ENCODE measurements at regions not wholly inside any gene's neighbourhood (a gene's known extent, or its start where the extent isn't known, plus 50 kb on each side); places are given as distances from the start of the nearest gene placed in this dataset.

GRCh38 chr9:93875330-93875729 is 79.8 kb downstream of the BARX1 start:
- POLR2A ChIA-PET (ENCODE audit: low non-redundant PET), result no interaction called here
- DNase-seq (ENCODE audit: low spot score), result no peak
- intact Hi-C loops (cut with micrococcal nuclease; ENCODE audit: unreplicated experiment), result no loop called here
- TF ChIP-seq EZH2 (IDR thresholded peaks at IDR 0.05; ENCODE audit: borderline replicate concordance, low read depth, low read length, poor library complexity, severe bottlenecking) (no peak), CTCF (conservative IDR thresholded peaks at IDR 0.05; ENCODE audit: low read depth, low read length) (no peak)
- Histone ChIP-seq H3K36me3 (ENCODE audit: insufficient read depth, low read length, poor library complexity, severe bottlenecking) (no peaks in the 10 kb centered on the region), H3K27me3 (replicated peaks; ENCODE audit: insufficient read depth, low read depth, low read length, poor library complexity) (no peaks in the 10 kb centered on the region), H3K9me3 (ENCODE audit: low read depth, low read length, poor library complexity, severe bottlenecking) (peaks cover 30% of the 10 kb centered on the region), H3K27ac (ENCODE audit: low read depth, low read length, poor library complexity, severe bottlenecking) (no peak overlapping the region), H3K4me1 (ENCODE audit: insufficient read depth, low read length, poor library complexity, severe bottlenecking) (no peaks in the 10 kb centered on the region), H3K4me3 (ENCODE audit: low read depth, low read length, poor library complexity, severe bottlenecking) (no peak overlapping the region)
- BruUV-seq (replicated peaks), result no TSS peak
- CTCF ChIA-PET, result no interaction called here

GRCh38 chr9:93874242-93874641 is 80.9 kb downstream of the BARX1 start:
- H3K27me3 ChIP-seq (replicated peaks; ENCODE audit: insufficient read depth, low read depth, low read length, poor library complexity), result no peaks in the 10 kb centered on the region
- H3K27ac ChIP-seq (ENCODE audit: low read depth, low read length, poor library complexity, severe bottlenecking), result no peak overlapping the region
- peaks cover 30% of the 10 kb centered on the region for H3K9me3 ChIP-seq (ENCODE audit: low read depth, low read length, poor library complexity, severe bottlenecking)
- BruUV-seq (replicated peaks), result no TSS peak
- ChIA-PET CTCF (no interaction called here), POLR2A (ENCODE audit: low non-redundant PET) (no interaction called here)
- H3K36me3 ChIP-seq (ENCODE audit: insufficient read depth, low read length, poor library complexity, severe bottlenecking), result no peaks in the 10 kb centered on the region
- intact Hi-C loops (cut with micrococcal nuclease; ENCODE audit: unreplicated experiment), result no loop called here
- TF ChIP-seq EZH2 (IDR thresholded peaks at IDR 0.05; ENCODE audit: borderline replicate concordance, low read depth, low read length, poor library complexity, severe bottlenecking) (no peak), CTCF (conservative IDR thresholded peaks at IDR 0.05; ENCODE audit: low read depth, low read length) (no peak)
- DNase-seq (ENCODE audit: low spot score), result no peak
- no peaks in the 10 kb centered on the region for H3K4me1 ChIP-seq (ENCODE audit: insufficient read depth, low read length, poor library complexity, severe bottlenecking)
- no peak overlapping the region for H3K4me3 ChIP-seq (ENCODE audit: low read depth, low read length, poor library complexity, severe bottlenecking)

- no peak for DNase-seq (ENCODE audit: low spot score)
- H3K9me3 ChIP-seq (ENCODE audit: low read depth, low read length, poor library complexity, severe bottlenecking), result peaks cover 21% of the 10 kb centered on the region
- ChIA-PET CTCF (no interaction called here), POLR2A (ENCODE audit: low non-redundant PET) (no interaction called here)
- no peak overlapping the region for H3K4me3 ChIP-seq (ENCODE audit: low read depth, low read length, poor library complexity, severe bottlenecking)
- TF ChIP-seq CTCF (conservative IDR thresholded peaks at IDR 0.05; ENCODE audit: low read depth, low read length) (no peak), EZH2 (IDR thresholded peaks at IDR 0.05; ENCODE audit: borderline replicate concordance, low read depth, low read length, poor library complexity, severe bottlenecking) (no peak)
- no peaks in the 10 kb centered on the region for H3K36me3 ChIP-seq (ENCODE audit: insufficient read depth, low read length, poor library complexity, severe bottlenecking)
- no peak overlapping the region for H3K27ac ChIP-seq (ENCODE audit: low read depth, low read length, poor library complexity, severe bottlenecking)
- no TSS peak for BruUV-seq (replicated peaks)
- H3K4me1 ChIP-seq (ENCODE audit: insufficient read depth, low read length, poor library complexity, severe bottlenecking), result no peaks in the 10 kb centered on the region
- no peaks in the 10 kb centered on the region for H3K27me3 ChIP-seq (replicated peaks; ENCODE audit: insufficient read depth, low read depth, low read length, poor library complexity)
- intact Hi-C loops (cut with micrococcal nuclease; ENCODE audit: unreplicated experiment), result no loop called here
Measured at GRCh38 chr9:93871286-93871685, 83.9 kb downstream of the BARX1 start.

Measured in A673 (cell line).